Medulla oblongata (tissue), 1 donor: ENCODE measurements at regions not wholly inside any gene's neighbourhood (a gene's known extent, or its start where the extent isn't known, plus 50 kb on each side); places are given as distances from the start of the nearest gene placed in this dataset.
"Not testable (repeated sequence)": the region's sequence is repeated elsewhere in the genome, so short reads cannot be mapped to it uniquely, and the experiment has no call there.

ENCODE experiments used
- DNase-seq: peaks from one replicate; pipeline ENCODE4 v3.0.0-alpha.2; 2015; ENCODE audit errors: extremely low spot score

- no peak for DNase-seq
These were observed 168.0 kb downstream of the RPIA start for GRCh38 chr2:88859461-88859860.

- no peak for DNase-seq
These were observed 169.1 kb downstream of the RPIA start for GRCh38 chr2:88860421-88861075.

- peak; percentile 17 for DNase-seq
These were observed 174.4 kb downstream of the RPIA start for GRCh38 chr2:88865801-88866371.

GRCh38 chr2:88866756-88867155, 175.3 kb downstream of the RPIA start:
- peak; percentile 43 for DNase-seq

GRCh38 chr2:88868861-88869260, 177.4 kb downstream of the RPIA start:
- DNase-seq = no peak

- no peak for DNase-seq
These were observed 178.9 kb downstream of the RPIA start for GRCh38 chr2:88870267-88870839.

- peak; percentile 58 for DNase-seq
These were observed 179.9 kb downstream of the RPIA start for GRCh38 chr2:88871336-88871735.

- DNase-seq = no peak
These were observed 182.1 kb downstream of the RPIA start for GRCh38 chr2:88873620-88874019.

- peak; percentile 81 for DNase-seq
These were observed 182.7 kb downstream of the RPIA start for GRCh38 chr2:88874063-88874657.

- no peak for DNase-seq
These were observed 184.3 kb downstream of the RPIA start for GRCh38 chr2:88875736-88876135.

- DNase-seq = peak; percentile 86
These were observed 189.0 kb downstream of the RPIA start for GRCh38 chr2:88880441-88880953.

GRCh38 chr2:88885275-88885674, 193.8 kb downstream of the RPIA start:
- no peak for DNase-seq

- no peak for DNase-seq
These were observed 194.4 kb downstream of the RPIA start for GRCh38 chr2:88885679-88886416.

- not testable (repeated sequence) for DNase-seq
These were observed 196.0 kb downstream of the RPIA start for GRCh38 chr2:88887466-88887865.

- no peak for DNase-seq
These were observed 200.7 kb downstream of the RPIA start for GRCh38 chr2:88892207-88892606.

GRCh38 chr2:88892788-88893187, 201.3 kb downstream of the RPIA start:
- no peak for DNase-seq

- DNase-seq = no peak
These were observed 205.5 kb downstream of the RPIA start for GRCh38 chr2:88896971-88897370.

- DNase-seq = peak; percentile 57
These were observed 206.2 kb downstream of the RPIA start for GRCh38 chr2:88897715-88898114.

GRCh38 chr2:88903749-88904353, 212.4 kb downstream of the RPIA start:
- peak; percentile 74 for DNase-seq

GRCh38 chr2:88913280-88913679, 221.8 kb downstream of the RPIA start:
- DNase-seq = no peak

GRCh38 chr2:88919087-88919738, 227.7 kb downstream of the RPIA start:
- DNase-seq = peak; percentile 23
